ENCODE measurements at regions not wholly inside any gene's neighbourhood (a gene's known extent, or its start where the extent isn't known, plus 50 kb on each side); places are given as distances from the start of the nearest gene placed in this dataset.

- intact Hi-C loops (cut with DNase I; ENCODE audit: low total_unique reads) (no loop called here), in situ Hi-C loops (cut with MboI; ENCODE audit: low sequenced_read_pairs in 4 of 4) (no loop called here)
- no peak for TF ChIP-seq CTCF (IDR thresholded peaks at IDR 0.05 in 4 of 5, conservative IDR thresholded peaks at IDR 0.05 in 1 of 5)
- TF ChIP-seq POLR2A (IDR thresholded peaks at IDR 0.05), result no peak
- Histone ChIP-seq H3K36me3 (no peaks in the 10 kb centered on the region), H3K27ac (no peak overlapping the region), H3K9me3 (no peaks in the 10 kb centered on the region), H3K4me3 (no peak overlapping the region), H3K4me1 (peaks cover 13 to 16% of the 10 kb centered on the region in 2 donors), H3K27me3 (no peaks in the 10 kb centered on the region)
- ATAC-seq (no peak), DNase-seq (no peak)
Measured at GRCh38 chr4:153114771-153115321, 89.4 kb upstream of the TRIM2 start.

- Histone ChIP-seq H3K27me3 (no peaks in the 10 kb centered on the region), H3K9me3 (no peaks in the 10 kb centered on the region), H3K4me3 (peak overlapping the region; percentile 16 to 53 (median 29)), H3K27ac (peak overlapping the region; percentile 20 to 64 (median 48)), H3K4me1 (peaks cover 13 to 16% of the 10 kb centered on the region in 2 donors), H3K36me3 (no peaks in the 10 kb centered on the region)
- in situ Hi-C loops (cut with MboI; ENCODE audit: low sequenced_read_pairs in 4 of 4), result no loop called here
- no peak for DNase-seq
- intact Hi-C loops (cut with DNase I; ENCODE audit: low total_unique reads), result no loop called here
- ATAC-seq, result peak; percentile 36 to 75
- TF ChIP-seq POLR2A (IDR thresholded peaks at IDR 0.05), result no peak
- TF ChIP-seq CTCF (IDR thresholded peaks at IDR 0.05 in 4 of 5, conservative IDR thresholded peaks at IDR 0.05 in 1 of 5), result no peak
Measured at GRCh38 chr4:153115322-153116290, 88.6 kb upstream of the TRIM2 start.

GRCh38 chr4:153116291-153116680 lies 88.0 kb upstream of the TRIM2 start:
- Histone ChIP-seq H3K27ac (peak overlapping the region in 2 of 4 donors; percentile 59 to 64), H3K9me3 (no peaks in the 10 kb centered on the region), H3K4me1 (peaks cover 13 to 16% of the 10 kb centered on the region in 2 donors), H3K36me3 (no peaks in the 10 kb centered on the region), H3K4me3 (peak overlapping the region in 3 of 4 donors; percentile 16 to 53 (median 35)), H3K27me3 (no peaks in the 10 kb centered on the region)
- ATAC-seq (no peak), DNase-seq (no peak)
- in situ Hi-C loops (cut with MboI; ENCODE audit: low sequenced_read_pairs in 4 of 4) (no loop called here), intact Hi-C loops (cut with DNase I; ENCODE audit: low total_unique reads) (no loop called here)
- TF ChIP-seq CTCF (IDR thresholded peaks at IDR 0.05 in 4 of 5, conservative IDR thresholded peaks at IDR 0.05 in 1 of 5), result no peak
- no peak for TF ChIP-seq POLR2A (IDR thresholded peaks at IDR 0.05)

GRCh38 chr4:153116801-153117200 lies 87.4 kb upstream of the TRIM2 start:
- intact Hi-C loops (cut with DNase I; ENCODE audit: low total_unique reads) (no loop called here), in situ Hi-C loops (cut with MboI; ENCODE audit: low sequenced_read_pairs in 4 of 4) (no loop called here)
- H3K27ac ChIP-seq, result no peak overlapping the region
- peaks cover 13 to 16% of the 10 kb centered on the region in 2 donors for H3K4me1 ChIP-seq
- no peaks in the 10 kb centered on the region for H3K36me3 ChIP-seq
- no peaks in the 10 kb centered on the region for H3K9me3 ChIP-seq
- ATAC-seq, result no peak
- H3K27me3 ChIP-seq, result no peaks in the 10 kb centered on the region
- H3K4me3 ChIP-seq, result no peak overlapping the region
- TF ChIP-seq POLR2A (IDR thresholded peaks at IDR 0.05), result no peak
- DNase-seq, result no peak

- Histone ChIP-seq H3K27ac (no peak overlapping the region), H3K4me3 (no peak overlapping the region), H3K9me3 (no peaks in the 10 kb centered on the region), H3K27me3 (no peaks in the 10 kb centered on the region), H3K4me1 (peaks cover 13 to 16% of the 10 kb centered on the region in 2 donors), H3K36me3 (no peaks in the 10 kb centered on the region)
- no peak for TF ChIP-seq CTCF (IDR thresholded peaks at IDR 0.05 in 4 of 5, conservative IDR thresholded peaks at IDR 0.05 in 1 of 5)
- no peak for TF ChIP-seq POLR2A (IDR thresholded peaks at IDR 0.05)
- no peak for DNase-seq
- in situ Hi-C loops (cut with MboI; ENCODE audit: low sequenced_read_pairs in 4 of 4) (no loop called here), intact Hi-C loops (cut with DNase I; ENCODE audit: low total_unique reads) (no loop called here)
- no peak for ATAC-seq
Measured at GRCh38 chr4:153117554-153117953, 86.7 kb upstream of the TRIM2 start.

Measured in gastrocnemius medialis (tissue), 4 donors.